NB4 (cell line): ENCODE measurements at regions not wholly inside any gene's neighbourhood (a gene's known extent, or its start where the extent isn't known, plus 50 kb on each side); places are given as distances from the start of the nearest gene placed in this dataset.

Experiments used
- CTCF ChIP-seq: IDR thresholded peaks from one replicate; pipeline ENCODE4 v1.5.1; 2012; ENCODE audit warnings: low read depth, low read length
- POLR2A ChIP-seq: IDR thresholded peaks from 2 replicates; pipeline ENCODE4 v1.6.1; 2011; ENCODE audit warnings: mild to moderate bottlenecking; ENCODE audit not compliant: insufficient read length; ENCODE audit errors: extremely low read depth

GRCh38 chr18:54718408-54718773, 109.9 kb upstream of the RAB27B start:
- TF ChIP-seq CTCF (no peak), POLR2A (no peak)
